IPS-NIHi7 (cell line): ENCODE measurements at regions not wholly inside any gene's neighbourhood (a gene's known extent, or its start where the extent isn't known, plus 50 kb on each side); places are given as distances from the start of the nearest gene placed in this dataset.
A peak's percentile ranks its signal among the peaks of the same experiment; 100 is the strongest.
"Not testable (repeated sequence)": the region's sequence is repeated elsewhere in the genome, so short reads cannot be mapped to it uniquely, and the experiment has no call there.

Experiments used
- DNase-seq: peaks from one replicate; pipeline ENCODE4 v3.0.0; 2012; ENCODE audit warnings: mixed read lengths; ENCODE audit errors: extremely low spot score

- no peak for DNase-seq
Observed at GRCh38 chr13:90999401-90999800, 348.1 kb upstream of the MIR17HG start.

GRCh38 chr13:91001371-91001770, 346.1 kb upstream of the MIR17HG start:
- DNase-seq = no peak

GRCh38 chr13:91014696-91015095, 332.8 kb upstream of the MIR17HG start:
- no peak for DNase-seq

GRCh38 chr13:91017031-91017668, 330.3 kb upstream of the MIR17HG start:
- DNase-seq = peak; percentile 74

GRCh38 chr13:91017669-91018053, 329.8 kb upstream of the MIR17HG start:
- peak; percentile 12 for DNase-seq

DNA sequence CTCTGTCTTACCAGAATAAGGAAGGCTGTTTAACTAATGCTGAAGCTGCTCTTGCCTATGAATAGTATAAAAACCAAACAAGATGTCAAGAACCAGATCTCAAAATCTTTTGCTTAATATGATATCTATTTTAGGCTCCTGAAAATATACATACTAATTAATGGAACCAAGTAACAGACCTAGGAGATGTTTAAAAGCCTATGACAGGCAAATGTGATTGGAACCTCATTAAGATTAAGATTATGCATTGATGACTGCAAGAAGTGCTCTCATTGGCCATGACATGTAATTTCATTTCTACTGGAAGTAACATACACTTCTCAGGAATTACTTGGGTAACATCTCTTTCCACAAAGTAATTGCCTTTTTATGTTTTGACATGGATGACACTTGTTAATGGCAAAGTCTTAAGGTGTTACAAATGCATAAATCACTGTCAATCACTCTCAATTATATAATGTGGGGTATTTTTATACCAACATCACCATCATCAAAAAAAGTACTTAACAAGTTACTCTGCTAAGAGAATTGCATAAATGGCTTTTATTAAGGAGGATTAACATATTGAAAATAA, 326.9 kb upstream of the MIR17HG start:
- no peak for DNase-seq

GRCh38 chr13:91024157-91024792, 323.2 kb upstream of the MIR17HG start:
- no peak for DNase-seq

GRCh38 chr13:91025442-91025841, 322.0 kb upstream of the MIR17HG start:
- DNase-seq = no peak

- peak; percentile 24 for DNase-seq
Observed at GRCh38 chr13:91031508-91031907, 316.0 kb upstream of the MIR17HG start.

DNA sequence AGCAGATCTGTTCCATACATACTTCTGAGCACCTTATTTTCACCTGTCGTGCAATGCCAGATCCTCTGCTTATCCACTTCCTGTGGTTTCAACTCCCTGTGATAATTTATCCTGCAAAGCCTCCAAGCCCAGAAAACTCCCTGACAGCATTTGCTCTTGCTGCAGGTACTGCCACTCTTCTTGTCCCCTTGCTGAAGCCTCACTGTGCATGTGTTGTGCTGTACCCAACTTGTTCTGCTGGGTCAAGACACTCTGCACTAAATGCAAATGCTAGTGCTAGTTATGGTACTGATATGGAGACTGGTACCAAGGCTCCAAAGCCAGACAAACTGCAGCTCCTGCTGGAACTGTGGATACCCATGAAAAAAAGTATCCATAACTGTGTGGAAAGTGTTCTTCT, 315.4 kb upstream of the MIR17HG start:
- no peak for DNase-seq

DNA sequence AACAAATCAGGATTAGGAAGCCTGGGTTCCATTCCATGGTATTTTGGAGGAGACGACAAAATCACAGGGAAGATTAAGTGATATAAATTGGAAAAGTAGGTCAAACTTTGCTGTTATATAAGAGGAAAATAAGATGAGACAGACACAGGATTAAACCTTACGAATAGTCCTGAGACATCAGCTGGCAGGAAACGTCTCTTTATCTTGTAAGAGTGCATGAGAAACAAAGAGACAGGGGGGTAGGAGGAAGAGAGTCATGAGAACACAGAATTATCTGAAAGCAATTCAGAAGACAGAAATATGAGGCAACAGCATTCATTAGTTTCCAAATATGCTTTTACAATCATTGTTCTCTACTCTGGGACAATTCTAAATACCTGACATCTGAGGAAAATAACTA, 310.6 kb upstream of the MIR17HG start:
- DNase-seq = no peak

DNA sequence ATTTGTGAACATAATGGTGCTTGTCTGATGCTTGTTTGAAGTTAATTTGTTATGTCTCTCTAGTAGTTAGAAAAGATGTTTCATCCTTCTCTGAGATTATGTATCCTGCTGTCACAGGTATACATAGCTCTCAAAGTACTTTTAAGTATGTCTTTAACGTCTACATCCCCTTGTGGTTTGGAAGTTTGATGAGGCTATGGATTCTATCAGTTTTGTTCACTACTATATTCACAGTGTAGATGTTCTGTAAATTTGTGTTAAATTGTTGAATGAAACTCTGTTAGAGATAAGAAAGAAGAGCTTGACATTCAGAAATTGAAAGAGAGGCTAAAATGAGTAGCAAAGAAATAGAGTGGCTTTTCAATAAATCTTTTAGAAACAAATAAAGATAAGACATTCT, 304.6 kb upstream of the MIR17HG start:
- DNase-seq = no peak

DNA sequence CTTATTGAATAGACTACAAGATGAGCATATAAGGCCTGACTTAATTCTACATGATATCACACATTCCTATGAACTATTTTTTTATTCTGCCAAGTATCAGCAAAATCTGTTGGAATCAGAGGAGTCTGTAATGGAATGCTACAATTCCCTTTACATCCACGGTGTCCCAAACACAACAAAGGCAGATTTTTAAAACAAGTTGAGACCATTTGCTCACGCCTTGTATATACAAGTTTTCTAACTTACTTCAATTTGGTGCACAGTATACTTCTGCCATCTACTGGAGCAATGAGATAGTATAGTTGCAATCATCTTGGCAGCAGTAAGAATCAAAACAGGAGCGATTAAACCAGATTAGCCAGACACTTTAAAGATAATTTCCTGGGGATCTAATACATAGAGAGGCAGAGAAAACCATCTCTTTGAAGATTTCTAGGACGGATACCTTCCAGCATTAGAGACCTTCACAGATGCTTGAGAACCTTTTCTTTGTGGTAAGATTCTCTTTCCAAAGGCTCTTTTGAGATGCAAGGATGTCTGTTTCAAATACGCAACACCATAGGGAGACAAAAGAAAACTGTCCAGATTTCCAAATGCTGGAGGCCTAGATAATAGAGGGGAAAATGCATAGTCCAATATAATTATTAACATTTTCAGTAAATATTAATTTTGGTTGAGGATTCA, 302.0 kb upstream of the MIR17HG start:
- peak; percentile 19 for DNase-seq

GRCh38 chr13:91046715-91047327, 300.7 kb upstream of the MIR17HG start:
- DNase-seq = peak; percentile 26

DNA sequence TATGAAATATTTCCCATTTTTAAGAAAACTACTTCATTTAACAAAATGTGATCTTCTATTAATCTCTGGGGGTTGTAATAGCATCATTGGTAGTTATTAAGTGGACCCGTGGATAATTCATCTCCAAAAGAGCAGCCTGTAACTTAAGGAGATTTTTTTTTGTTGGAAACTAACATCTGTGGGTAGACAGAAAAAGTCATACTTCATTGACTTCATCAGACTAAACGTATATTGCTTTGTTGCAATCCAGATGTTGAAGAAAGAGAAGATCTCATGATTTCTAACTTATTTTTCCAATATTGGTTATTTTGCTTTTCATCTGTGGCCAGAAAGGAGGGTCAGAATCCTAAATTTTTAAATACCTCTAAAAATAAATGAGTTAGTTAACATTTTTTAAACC, 296.5 kb upstream of the MIR17HG start:
- DNase-seq = no peak

DNA sequence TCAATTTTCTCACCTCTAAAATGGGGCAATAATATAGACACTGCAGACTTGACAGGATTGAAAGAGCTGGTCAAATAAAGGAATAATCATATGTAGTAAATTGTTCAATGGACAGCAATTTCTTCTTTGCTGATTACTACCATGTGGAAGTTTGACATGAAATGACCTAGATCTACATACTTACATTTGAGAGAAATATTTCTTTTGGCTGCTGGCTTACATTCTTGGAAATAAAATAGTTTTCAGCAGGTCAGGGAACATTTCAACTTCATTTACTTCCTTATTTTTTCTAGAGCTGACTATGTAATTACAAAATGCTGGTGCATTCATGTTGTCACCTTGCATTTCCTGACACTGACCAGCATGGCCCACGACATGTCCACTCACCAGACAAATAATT, 294.6 kb upstream of the MIR17HG start:
- DNase-seq = no peak

DNA sequence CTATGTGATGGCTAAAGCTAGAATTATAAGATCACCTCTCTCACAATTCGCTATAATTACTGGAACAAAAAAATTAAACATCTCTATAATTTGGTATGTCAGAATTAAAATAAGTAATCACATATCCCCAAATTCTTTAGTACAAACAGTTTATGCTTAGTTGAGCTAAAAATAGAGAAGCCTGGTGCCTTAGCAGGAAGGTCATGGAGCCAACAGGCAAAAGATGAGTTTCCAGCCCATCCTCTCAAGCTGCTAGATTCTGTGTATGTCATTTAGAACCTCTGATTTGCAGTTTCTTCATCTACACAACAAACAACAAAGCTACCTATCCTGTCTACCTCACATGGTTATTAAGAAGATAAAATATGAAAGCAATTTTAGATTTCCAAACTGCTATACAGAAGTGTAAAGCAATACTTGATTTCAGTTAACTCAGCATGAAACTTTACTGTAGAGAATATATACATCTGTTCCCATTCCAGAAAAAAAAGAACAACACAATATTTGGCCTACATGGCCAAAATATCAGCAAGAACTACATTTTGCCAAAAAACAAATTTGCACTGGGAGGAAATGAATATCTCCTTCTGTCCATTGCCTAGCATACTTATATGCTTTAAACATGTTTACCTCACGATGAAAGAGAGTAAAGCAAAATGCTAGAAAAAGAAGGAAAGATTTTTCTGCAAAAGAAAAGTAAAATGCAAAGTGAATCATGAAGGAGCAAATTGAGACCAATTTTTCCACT, 294.0 kb upstream of the MIR17HG start:
- DNase-seq = no peak

DNA sequence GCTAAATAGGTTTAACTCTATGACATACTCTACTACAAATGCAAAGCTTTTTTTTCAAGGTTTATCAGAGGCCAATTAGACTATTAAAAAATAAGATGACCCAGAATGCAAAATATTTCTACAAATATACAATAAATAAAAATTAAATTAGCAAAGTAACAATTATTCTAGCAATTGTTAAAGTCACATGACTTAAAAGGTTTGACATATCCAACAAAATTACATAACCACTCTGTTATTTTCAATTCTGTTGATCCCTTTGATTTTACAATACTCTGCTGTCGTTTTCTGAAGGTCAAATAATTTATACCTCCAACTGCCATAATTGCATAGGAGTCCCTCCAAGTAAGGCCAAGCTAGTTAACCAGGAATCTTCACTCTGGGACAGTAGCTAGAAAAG, 292.6 kb upstream of the MIR17HG start:
- no peak for DNase-seq

DNA sequence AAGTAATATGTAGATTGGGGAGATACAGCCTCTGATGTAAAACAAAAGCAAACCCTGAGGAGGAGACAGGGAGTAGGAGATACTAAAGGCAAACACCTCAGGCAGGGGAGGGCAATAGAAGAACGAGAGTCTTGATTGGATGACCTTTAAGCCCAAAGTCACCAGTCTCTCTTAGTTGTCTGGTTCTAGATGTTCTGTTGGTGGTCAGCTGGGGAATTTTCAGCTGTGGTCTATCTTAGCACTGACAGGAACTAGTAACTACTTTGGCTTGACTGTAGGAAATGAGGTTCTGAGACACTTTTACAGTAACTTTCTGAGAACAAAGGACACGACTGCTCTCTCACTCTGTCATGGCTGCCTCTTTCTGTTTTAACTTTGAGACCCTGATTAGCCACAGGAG, 290.7 kb upstream of the MIR17HG start:
- no peak for DNase-seq

DNA sequence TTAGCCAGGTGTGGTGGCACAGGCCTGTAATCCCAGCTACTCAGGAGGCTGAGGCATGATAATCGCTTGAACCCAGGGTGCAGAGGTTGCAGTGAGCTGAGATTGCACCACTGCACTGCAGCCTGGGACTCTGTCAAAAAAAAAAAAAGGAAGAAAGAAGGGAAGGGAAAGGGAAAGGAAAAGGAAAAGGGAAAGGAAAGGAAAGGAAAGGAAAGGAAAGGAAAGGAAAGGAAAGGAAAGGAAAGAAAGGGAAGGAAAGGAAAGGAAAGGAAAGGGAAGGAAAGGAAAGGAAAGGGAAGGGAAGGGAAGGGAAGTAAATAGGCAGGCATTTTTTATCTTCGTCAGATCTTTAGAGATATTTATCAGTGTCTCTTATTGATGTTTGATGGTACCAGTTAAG, 290.0 kb upstream of the MIR17HG start:
- not testable (repeated sequence) for DNase-seq

- peak; percentile 55 for DNase-seq
Observed at GRCh38 chr13:91058066-91058465, 289.4 kb upstream of the MIR17HG start.

GRCh38 chr13:91058919-91059318, 288.6 kb upstream of the MIR17HG start:
- DNase-seq = no peak
